Liver (tissue), 3 donors: ENCODE measurements at regions not wholly inside any gene's neighbourhood (a gene's known extent, or its start where the extent isn't known, plus 50 kb on each side); places are given as distances from the start of the nearest gene placed in this dataset.

Source experiments
- CTCF ChIP-seq: fragments of 150-350 bp; IDR thresholded peaks from 2 replicates; pipeline ENCODE4 v1.5.1; 2017; ENCODE audit warnings: improper control_type of control experiment, low read depth, low read length; ENCODE audit not compliant: missing input control
- EGR1 ChIP-seq, 2 donors: IDR thresholded peaks; 2 replicates each; pipeline ENCODE4 v1.6.1; 2016 to 2018; ENCODE audit warnings: antibody characterized with exemption in 2 of 2, low read depth in 2 of 2
- GABPA ChIP-seq, 2 donors: IDR thresholded peaks in 1 of 2; conservative IDR thresholded peaks in 1 of 2; 2 replicates each; pipeline ENCODE4 v1.6.1; 2016; ENCODE audit warnings: antibody characterized with exemption in 2 of 2, mild to moderate bottlenecking in 1 of 2, moderate library complexity in 1 of 2
- JUND ChIP-seq, 2 donors: IDR thresholded peaks; 2 replicates each; pipeline ENCODE4 v1.6.1; 2016; ENCODE audit warnings: antibody characterized with exemption in 2 of 2
- RAD21 ChIP-seq, 2 donors: IDR thresholded peaks; 2 replicates each; pipeline ENCODE4 v1.6.1; 2016; ENCODE audit warnings: antibody characterized with exemption in 2 of 2, mild to moderate bottlenecking in 2 of 2
- RXRA ChIP-seq, 2 donors: IDR thresholded peaks; 2 replicates each; pipeline ENCODE4 v1.6.1; 2017 to 2018; ENCODE audit warnings: antibody characterized with exemption in 2 of 2, mild to moderate bottlenecking in 1 of 2
- SP1 ChIP-seq: IDR thresholded peaks from 2 replicates; pipeline ENCODE4 v1.6.1; 2018; ENCODE audit warnings: antibody characterized with exemption, mild to moderate bottlenecking
- TAF1 ChIP-seq: conservative IDR thresholded peaks from 2 replicates; pipeline ENCODE4 v1.6.1; 2016; ENCODE audit warnings: antibody characterized with exemption, mild to moderate bottlenecking
- TF ChIP-seq, protein P1 (sequence below): IDR thresholded peaks from 2 replicates; pipeline ENCODE4 v1.6.1; 2016; ENCODE audit warnings: antibody characterized with exemption
- TF ChIP-seq, protein P2 (sequence below): IDR thresholded peaks from 2 replicates; pipeline ENCODE4 v1.6.1; 2016; ENCODE audit warnings: antibody characterized with exemption, mild to moderate bottlenecking
- TF ChIP-seq, protein P3 (sequence below): IDR thresholded peaks from 2 replicates; pipeline ENCODE4 v1.6.1; 2016; ENCODE audit warnings: antibody characterized with exemption
- TF ChIP-seq, protein P4 (sequence below): IDR thresholded peaks from 2 replicates; pipeline ENCODE4 v1.6.1; 2016; ENCODE audit warnings: antibody characterized with exemption
- donor health status: healthy.
- donor health status: healthy.

DNA sequence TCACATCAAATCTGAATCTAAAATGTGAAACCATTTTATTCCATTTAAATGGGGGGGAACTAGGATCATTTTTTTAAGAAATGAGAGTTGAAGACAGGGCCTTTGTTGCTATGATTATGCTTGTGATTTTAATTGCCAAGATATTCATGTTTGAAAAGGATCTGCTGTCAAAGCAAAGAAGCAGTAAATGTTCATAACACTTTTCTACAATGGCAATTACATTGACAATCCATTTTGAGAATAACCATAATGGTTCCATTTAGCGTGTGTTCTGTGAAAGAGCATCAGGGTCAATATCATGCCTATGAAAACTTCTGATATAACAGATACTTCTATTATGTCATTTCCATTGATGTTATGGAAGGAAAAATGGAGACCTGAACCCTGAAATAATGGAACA is 745.8 kb upstream of the SGO1 start:
- TF ChIP-seq TAF1 (no peak), CTCF (no peak), JUND (IDR thresholded peaks at IDR 0.05) (no peak), RAD21 (IDR thresholded peaks at IDR 0.05) (no peak), SP1 (no peak), RXRA (IDR thresholded peaks at IDR 0.05) (no peak), GABPA (IDR thresholded peaks at IDR 0.05 in 1 of 2, conservative IDR thresholded peaks at IDR 0.05 in 1 of 2) (no peak), EGR1 (IDR thresholded peaks at IDR 0.05; ENCODE audit: low read depth in 2 of 2) (no peak)
- TF ChIP-seq, protein P1, sequence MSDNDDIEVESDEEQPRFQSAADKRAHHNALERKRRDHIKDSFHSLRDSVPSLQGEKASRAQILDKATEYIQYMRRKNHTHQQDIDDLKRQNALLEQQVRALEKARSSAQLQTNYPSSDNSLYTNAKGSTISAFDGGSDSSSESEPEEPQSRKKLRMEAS, result no peak
- TF ChIP-seq, protein P2, sequence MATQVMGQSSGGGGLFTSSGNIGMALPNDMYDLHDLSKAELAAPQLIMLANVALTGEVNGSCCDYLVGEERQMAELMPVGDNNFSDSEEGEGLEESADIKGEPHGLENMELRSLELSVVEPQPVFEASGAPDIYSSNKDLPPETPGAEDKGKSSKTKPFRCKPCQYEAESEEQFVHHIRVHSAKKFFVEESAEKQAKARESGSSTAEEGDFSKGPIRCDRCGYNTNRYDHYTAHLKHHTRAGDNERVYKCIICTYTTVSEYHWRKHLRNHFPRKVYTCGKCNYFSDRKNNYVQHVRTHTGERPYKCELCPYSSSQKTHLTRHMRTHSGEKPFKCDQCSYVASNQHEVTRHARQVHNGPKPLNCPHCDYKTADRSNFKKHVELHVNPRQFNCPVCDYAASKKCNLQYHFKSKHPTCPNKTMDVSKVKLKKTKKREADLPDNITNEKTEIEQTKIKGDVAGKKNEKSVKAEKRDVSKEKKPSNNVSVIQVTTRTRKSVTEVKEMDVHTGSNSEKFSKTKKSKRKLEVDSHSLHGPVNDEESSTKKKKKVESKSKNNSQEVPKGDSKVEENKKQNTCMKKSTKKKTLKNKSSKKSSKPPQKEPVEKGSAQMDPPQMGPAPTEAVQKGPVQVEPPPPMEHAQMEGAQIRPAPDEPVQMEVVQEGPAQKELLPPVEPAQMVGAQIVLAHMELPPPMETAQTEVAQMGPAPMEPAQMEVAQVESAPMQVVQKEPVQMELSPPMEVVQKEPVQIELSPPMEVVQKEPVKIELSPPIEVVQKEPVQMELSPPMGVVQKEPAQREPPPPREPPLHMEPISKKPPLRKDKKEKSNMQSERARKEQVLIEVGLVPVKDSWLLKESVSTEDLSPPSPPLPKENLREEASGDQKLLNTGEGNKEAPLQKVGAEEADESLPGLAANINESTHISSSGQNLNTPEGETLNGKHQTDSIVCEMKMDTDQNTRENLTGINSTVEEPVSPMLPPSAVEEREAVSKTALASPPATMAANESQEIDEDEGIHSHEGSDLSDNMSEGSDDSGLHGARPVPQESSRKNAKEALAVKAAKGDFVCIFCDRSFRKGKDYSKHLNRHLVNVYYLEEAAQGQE, result no peak
- TF ChIP-seq, protein P3, sequence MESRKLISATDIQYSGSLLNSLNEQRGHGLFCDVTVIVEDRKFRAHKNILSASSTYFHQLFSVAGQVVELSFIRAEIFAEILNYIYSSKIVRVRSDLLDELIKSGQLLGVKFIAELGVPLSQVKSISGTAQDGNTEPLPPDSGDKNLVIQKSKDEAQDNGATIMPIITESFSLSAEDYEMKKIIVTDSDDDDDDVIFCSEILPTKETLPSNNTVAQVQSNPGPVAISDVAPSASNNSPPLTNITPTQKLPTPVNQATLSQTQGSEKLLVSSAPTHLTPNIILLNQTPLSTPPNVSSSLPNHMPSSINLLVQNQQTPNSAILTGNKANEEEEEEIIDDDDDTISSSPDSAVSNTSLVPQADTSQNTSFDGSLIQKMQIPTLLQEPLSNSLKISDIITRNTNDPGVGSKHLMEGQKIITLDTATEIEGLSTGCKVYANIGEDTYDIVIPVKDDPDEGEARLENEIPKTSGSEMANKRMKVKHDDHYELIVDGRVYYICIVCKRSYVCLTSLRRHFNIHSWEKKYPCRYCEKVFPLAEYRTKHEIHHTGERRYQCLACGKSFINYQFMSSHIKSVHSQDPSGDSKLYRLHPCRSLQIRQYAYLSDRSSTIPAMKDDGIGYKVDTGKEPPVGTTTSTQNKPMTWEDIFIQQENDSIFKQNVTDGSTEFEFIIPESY, result no peak
- TF ChIP-seq, protein P4, sequence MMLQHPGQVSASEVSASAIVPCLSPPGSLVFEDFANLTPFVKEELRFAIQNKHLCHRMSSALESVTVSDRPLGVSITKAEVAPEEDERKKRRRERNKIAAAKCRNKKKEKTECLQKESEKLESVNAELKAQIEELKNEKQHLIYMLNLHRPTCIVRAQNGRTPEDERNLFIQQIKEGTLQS, result no peak
